Endodermal cell (in vitro differentiated cells): ENCODE measurements at regions not wholly inside any gene's neighbourhood (a gene's known extent, or its start where the extent isn't known, plus 50 kb on each side); places are given as distances from the start of the nearest gene placed in this dataset.

Experiments used
- DNase-seq: peaks from one replicate; pipeline ENCODE4 v3.0.0-alpha.2; 2017
- H3K27ac ChIP-seq: 2 replicates; pipeline ENCODE4 v1.5.1; 2013; ENCODE audit warnings: mild to moderate bottlenecking, low read depth, low read length, moderate library complexity
- H3K27me3 ChIP-seq: 2 replicates; pipeline ENCODE4 v1.6.1; 2013; ENCODE audit warnings: mild to moderate bottlenecking, low read length, moderate library complexity; ENCODE audit not compliant: insufficient read depth, control insufficient read depth, poor library complexity, severe bottlenecking
- H3K36me3 ChIP-seq: 2 replicates; pipeline ENCODE4 v1.7.0; 2013; ENCODE audit warnings: mild to moderate bottlenecking, low read length, moderate library complexity; ENCODE audit not compliant: control insufficient read depth, insufficient read depth
- H3K4me1 ChIP-seq: one replicate; pipeline ENCODE4 v1.7.0; 2013; ENCODE audit warnings: low read length; ENCODE audit not compliant: control insufficient read depth, insufficient read depth
- H3K4me3 ChIP-seq: 2 replicates; pipeline ENCODE4 v1.5.1; 2013; ENCODE audit warnings: mild to moderate bottlenecking, low read length, moderate library complexity
- H3K9ac ChIP-seq: 2 replicates; pipeline ENCODE4 v1.6.1; 2013; ENCODE audit warnings: mild to moderate bottlenecking, low read length, moderate library complexity; ENCODE audit not compliant: poor library complexity, severe bottlenecking; ENCODE audit errors: extremely low read depth
- H3K9me3 ChIP-seq: 2 replicates; pipeline ENCODE4 v1.6.1; 2013; ENCODE audit warnings: mild to moderate bottlenecking, low read length, moderate library complexity; ENCODE audit not compliant: control insufficient read depth
- H3K27ac Mint-ChIP-seq: 2 replicates; pipeline ENCODE4 v1.8.0; 2020; ENCODE audit warnings: mixed read lengths
- H3K27me3 Mint-ChIP-seq: 2 replicates; pipeline ENCODE4 v1.8.0; 2021; ENCODE audit warnings: mild to moderate bottlenecking, mixed read lengths; ENCODE audit not compliant: insufficient read depth
- H3K36me3 Mint-ChIP-seq: 2 replicates; pipeline ENCODE4 v1.8.0; 2020; ENCODE audit warnings: low read depth, mixed read lengths
- H3K4me1 Mint-ChIP-seq: 2 replicates; pipeline ENCODE4 v1.8.0; 2020; ENCODE audit warnings: mixed read lengths
- H3K4me3 Mint-ChIP-seq: 2 replicates; pipeline ENCODE4 v1.8.0; 2020; ENCODE audit warnings: mild to moderate bottlenecking, moderate library complexity, mixed read lengths
- H3K9me3 Mint-ChIP-seq: 2 replicates; pipeline ENCODE4 v1.8.0; 2020; ENCODE audit warnings: mild to moderate bottlenecking, mixed read lengths
- WGBS, 2 experiments: methylation state at CpG; one replicate each; pipeline versions ENCODE4 v1.1.5 to v1.1.7; 2013; ENCODE audit warnings: missing lambda C conversion rate in 2 of 2, mixed read lengths in 1 of 2; ENCODE audit not compliant: insufficient coverage in 1 of 2, insufficient read length in 1 of 2; 5-methylcytosine and 5-hydroxymethylcytosine counted together
- TF ChIP-seq, protein P1 (sequence below): fragments of 200-600 bp; sonication (generic); conservative IDR thresholded peaks from 2 replicates; pipeline ENCODE4 v1.5.0; 2021; ENCODE audit warnings: antibody characterized with exemption, mild to moderate bottlenecking

DNA sequence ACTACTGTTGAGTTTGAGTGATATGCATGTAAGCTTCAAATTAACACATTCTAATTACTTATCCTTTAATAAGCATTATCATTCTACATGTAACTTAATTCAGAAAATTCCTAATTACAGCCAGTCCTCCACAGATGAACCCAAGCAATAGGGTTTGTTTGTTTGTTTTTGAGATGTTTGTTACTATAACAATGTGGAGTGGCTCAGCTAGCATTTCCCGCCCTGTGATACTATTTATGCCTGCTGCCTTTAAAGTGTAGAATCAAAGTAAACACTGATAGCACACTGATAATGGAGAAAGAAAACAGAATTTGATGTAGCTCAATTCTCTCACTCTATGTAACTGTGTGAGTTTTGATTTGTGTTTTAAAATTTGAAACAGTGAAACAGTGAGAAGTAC lies 105.1 kb upstream of the IGF1R start:
- Histone ChIP-seq H3K27me3 (peaks cover 30% of the 10 kb centered on the region), H3K4me1 (no peaks in the 10 kb centered on the region), H3K36me3 (no peaks in the 10 kb centered on the region), H3K27ac (no peak overlapping the region), H3K4me3 (no peak overlapping the region), H3K9ac (no peak overlapping the region), H3K9me3 (peaks cover 6% of the 10 kb centered on the region)
- peak; percentile 34 for DNase-seq
- Mint-ChIP-seq H3K9me3 (no peaks in the 10 kb centered on the region), H3K36me3 (no peaks in the 10 kb centered on the region), H3K27me3 (peaks cover 78% of the 10 kb centered on the region), H3K4me1 (peaks cover 26% of the 10 kb centered on the region), H3K4me3 (no peak overlapping the region), H3K27ac (no peak overlapping the region)
- TF ChIP-seq, protein P1, sequence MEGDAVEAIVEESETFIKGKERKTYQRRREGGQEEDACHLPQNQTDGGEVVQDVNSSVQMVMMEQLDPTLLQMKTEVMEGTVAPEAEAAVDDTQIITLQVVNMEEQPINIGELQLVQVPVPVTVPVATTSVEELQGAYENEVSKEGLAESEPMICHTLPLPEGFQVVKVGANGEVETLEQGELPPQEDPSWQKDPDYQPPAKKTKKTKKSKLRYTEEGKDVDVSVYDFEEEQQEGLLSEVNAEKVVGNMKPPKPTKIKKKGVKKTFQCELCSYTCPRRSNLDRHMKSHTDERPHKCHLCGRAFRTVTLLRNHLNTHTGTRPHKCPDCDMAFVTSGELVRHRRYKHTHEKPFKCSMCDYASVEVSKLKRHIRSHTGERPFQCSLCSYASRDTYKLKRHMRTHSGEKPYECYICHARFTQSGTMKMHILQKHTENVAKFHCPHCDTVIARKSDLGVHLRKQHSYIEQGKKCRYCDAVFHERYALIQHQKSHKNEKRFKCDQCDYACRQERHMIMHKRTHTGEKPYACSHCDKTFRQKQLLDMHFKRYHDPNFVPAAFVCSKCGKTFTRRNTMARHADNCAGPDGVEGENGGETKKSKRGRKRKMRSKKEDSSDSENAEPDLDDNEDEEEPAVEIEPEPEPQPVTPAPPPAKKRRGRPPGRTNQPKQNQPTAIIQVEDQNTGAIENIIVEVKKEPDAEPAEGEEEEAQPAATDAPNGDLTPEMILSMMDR = no peak
- WGBS, 2 experiments = 60% methylated on average over 1 of the region's 1 CpG; no CpG with 5 or more reads in 1 of the 2 experiments

DNA sequence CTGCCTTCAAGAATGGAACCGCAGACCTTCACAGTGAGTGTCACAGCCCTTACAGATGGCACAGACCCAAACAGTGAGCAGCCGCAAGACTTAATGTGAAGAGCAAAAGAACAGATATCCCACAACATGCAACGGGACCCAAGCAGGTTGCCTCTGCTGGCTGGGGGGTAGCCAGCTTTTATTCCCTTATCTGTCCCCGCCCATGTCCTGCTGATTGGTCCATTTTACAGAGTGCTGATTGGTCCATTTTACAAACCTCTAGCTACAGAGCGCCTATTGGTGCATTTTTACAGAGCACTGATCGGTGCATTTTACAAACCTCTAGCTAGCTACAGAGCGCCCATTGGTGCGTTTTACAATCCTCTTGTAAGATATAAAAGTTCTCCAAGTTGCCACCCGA lies 102.0 kb upstream of the IGF1R start:
- H3K9me3 ChIP-seq = peaks cover 6% of the 10 kb centered on the region
- no peak overlapping the region for H3K4me3 Mint-ChIP-seq

DNA sequence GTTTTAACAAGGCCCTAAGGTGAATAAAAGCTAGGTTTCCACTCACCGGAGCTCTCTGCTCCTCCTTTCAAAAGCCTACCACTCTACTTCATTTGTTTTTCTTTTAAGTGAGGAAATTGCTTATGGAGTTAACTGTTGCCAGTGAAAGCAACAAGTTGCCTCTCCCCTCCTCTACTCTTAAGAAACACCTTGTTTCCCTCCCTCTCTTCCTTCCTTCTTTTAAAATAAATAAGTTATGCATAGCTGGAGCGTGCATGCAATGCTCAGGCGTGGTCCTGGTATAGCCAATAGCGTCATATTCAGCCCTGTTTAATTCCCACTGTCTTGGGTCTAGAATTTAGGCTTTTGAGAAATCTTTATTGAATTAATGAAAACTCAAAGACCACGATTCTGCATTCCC lies 101.1 kb upstream of the IGF1R start:
- no peak for DNase-seq
- Histone ChIP-seq H3K36me3 (no peaks in the 10 kb centered on the region), H3K4me3 (peak overlapping the region; percentile 77), H3K4me1 (peaks cover 2% of the 10 kb centered on the region), H3K27me3 (peaks cover 34% of the 10 kb centered on the region), H3K27ac (no peak overlapping the region), H3K9me3 (peaks cover 6% of the 10 kb centered on the region), H3K9ac (no peak overlapping the region)
- H3K27ac Mint-ChIP-seq = no peak overlapping the region
- WGBS, 2 experiments = 8 to 28% methylated on average over 4 to 5 of the region's 5 CpGs
- peaks cover 6% of the 10 kb centered on the region for H3K9me3 Mint-ChIP-seq
- TF ChIP-seq, protein P1 = no peak
- peaks cover 2% of the 10 kb centered on the region for H3K36me3 Mint-ChIP-seq
- peak overlapping the region; percentile 62 for H3K4me3 Mint-ChIP-seq
- peaks cover 29% of the 10 kb centered on the region for H3K4me1 Mint-ChIP-seq
- H3K27me3 Mint-ChIP-seq = peaks cover 78% of the 10 kb centered on the region

More for the DNA sequence above, 102.0 kb upstream of the IGF1R start:
- DNase-seq = peak; percentile 45
- Mint-ChIP-seq H3K4me1 (peaks cover 29% of the 10 kb centered on the region), H3K27ac (no peak overlapping the region), H3K27me3 (peaks cover 77% of the 10 kb centered on the region), H3K9me3 (peaks cover 6% of the 10 kb centered on the region), H3K36me3 (peaks cover 2% of the 10 kb centered on the region)
- no peaks in the 10 kb centered on the region for H3K4me1 ChIP-seq
- peak overlapping the region; percentile 77 for H3K4me3 ChIP-seq
- H3K27ac ChIP-seq = no peak overlapping the region
- TF ChIP-seq, protein P1 = no peak
- 90 to 100% methylated on average over 6 to 9 of the region's 9 CpGs for whole genome bisulfite sequencing, 2 experiments
- no peaks in the 10 kb centered on the region for H3K36me3 ChIP-seq
- peaks cover 25% of the 10 kb centered on the region for H3K27me3 ChIP-seq
- H3K9ac ChIP-seq = no peak overlapping the region
